ENCODE measurements at regions not wholly inside any gene's neighbourhood (a gene's known extent, or its start where the extent isn't known, plus 50 kb on each side); places are given as distances from the start of the nearest gene placed in this dataset.

DNA sequence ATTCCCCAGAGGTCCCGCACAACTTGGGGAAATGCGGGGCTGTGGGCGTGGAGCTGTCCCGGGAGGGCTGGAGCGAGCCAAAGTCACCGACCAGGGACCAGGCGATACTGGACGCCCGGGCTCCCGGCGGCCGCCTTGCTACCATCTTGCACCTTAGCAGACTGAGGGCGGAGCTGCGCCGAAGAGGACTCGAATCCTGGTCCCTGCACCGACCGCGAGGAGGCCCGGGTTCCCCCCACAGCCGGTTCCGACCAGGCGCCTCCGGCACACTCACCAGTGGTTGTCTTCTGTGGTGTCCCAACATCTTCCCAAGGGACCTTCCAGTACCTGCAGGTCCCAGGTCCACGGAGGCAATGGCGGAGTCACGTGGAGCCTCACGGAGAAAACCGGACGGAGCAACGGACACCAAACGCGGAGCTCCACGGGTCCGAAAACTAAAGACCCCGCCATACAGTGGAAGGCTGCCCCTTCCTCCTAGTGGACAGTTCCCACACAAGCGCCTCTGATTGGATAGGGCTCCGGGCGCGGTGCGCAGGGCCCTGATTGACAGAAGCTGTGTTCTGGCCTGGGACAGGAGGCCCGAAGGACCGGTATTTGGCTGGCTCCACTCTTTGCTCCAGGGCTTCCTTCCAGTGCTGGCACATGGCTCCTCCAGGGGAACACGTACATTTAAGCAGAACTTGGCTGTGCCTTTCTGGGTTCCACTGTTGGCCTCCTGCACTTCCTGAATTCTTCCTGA, 124.6 kb upstream of the ZNF479 start:
- no peak for DNase-seq

GRCh38 chr7:57274535-57275283, 142.5 kb upstream of the ZNF479 start:
- no peak for DNase-seq

GRCh38 chr7:57300747-57301146, 149.2 kb upstream of the ZNF716 start:
- DNase-seq, result no peak

- DNase-seq, result no peak
Measured at GRCh38 chr7:57305192-57305748, 144.7 kb upstream of the ZNF716 start.

DNA sequence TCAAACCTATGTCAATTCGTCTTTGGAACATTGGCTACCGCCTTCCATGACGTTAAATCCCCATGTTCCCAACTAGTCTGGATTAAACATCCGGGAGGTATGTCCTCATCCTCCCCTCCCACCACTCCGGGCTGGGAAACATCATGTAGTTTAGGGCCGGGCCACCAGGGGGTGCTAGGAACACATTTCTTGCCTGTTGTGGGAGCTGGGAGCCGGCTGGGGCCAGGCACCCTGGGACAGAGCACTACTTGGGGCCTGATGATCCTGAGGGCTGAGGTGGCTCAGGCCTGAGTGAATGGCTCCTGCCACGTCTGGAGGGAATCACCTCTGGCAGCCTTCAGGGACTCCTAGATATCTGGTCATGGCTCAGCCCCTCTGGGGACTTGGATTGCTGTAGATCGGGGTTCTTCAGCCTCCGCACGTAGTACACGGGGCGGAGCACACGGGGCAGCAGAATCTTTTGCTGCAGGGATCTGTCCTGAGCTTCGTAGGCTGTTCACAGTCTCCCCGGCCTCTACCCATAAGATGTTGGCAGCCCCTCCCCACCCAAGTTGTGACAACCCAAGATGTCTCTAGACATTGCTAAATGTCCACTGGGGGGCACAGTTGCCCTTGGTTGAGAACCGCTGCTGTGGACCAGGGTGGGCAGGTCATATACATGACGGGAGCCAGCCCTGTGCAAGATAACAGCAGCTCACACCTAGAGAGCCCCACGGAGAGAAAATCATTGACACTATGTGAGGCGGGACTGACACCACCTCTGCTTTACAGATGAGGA, 141.2 kb upstream of the ZNF716 start:
- peak; percentile 33 for DNase-seq

- DNase-seq, result no peak
Measured at GRCh38 chr7:57327081-57327480, 122.9 kb upstream of the ZNF716 start.

DNA sequence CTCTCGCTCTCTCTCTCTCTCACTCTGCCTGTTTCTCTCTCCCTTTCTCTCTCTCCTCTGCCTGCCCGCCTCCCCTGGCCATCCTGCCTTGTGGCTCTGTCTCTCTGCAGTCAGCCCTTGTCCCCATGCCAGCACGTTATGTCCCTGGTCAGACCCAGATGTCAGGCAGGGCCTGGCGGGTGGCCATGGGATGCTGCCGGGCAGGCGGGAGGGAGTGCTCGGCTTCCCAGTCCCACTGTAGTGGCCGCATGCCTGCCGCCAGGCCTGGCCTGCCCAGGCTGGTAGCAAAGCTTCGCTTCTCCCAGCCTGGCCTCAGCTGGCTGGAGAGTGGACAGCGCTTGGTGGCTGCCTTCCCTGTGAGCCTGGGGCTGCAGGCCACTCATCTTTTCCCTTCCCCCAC, 121.5 kb upstream of the ZNF716 start:
- DNase-seq, result no peak

DNA sequence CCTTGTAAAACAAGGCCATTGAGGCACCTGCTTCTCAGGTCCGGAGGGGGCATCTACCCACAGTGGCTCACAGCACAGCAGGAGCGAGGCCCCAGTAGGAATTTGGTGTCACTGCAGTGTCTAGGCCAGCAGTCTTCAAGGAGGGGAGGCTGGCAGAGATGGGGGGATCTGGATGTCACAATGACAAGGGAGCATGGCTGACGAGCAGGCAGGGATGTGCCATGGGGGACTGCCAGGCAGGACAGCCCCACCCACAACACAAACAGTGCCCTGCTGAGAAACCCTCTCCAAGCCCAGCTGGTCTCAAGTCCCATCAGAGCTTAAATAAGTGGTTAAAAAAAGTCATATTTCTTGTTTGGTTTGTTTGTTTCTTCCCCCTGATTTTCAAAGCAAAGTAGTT, 121.0 kb upstream of the ZNF716 start:
- DNase-seq, result no peak

DNA sequence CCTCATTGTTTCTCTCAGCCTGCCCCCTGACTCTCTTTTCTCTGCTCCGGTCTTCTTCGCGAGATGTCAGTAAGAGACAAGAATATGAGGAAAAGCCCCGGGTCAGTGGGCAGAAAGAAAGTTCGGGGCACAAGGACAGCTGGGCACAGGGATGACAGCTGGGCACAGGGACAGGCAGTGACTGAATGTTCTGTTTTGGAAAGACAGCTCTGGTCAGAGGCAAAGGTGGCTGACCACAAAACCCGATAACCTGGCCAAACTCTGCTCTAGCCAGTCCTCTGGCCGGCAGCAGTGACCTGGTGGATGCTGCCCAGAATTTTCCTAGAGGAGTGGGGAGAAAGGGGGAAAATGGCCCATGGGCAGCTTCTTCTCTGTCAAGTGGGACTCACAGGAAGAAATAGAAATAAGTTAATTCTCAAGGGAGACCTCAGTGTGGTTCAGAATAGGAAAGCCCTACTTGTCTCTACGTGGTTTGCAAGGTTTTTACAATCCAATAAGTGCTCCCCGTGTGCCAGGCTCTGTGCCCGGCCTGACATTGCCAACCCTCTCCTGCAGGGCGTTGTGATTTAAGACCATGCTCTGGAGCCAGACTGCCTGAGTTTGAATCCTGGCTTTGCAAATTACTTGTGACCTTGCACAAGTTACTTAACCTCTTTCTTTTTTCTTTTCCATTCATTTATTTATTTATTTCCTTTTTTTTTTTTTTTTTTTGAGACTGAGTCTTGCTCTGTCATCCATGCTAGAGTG, 110.6 kb upstream of the ZNF716 start:
- no peak for DNase-seq

GRCh38 chr7:57342954-57343353, 107.0 kb upstream of the ZNF716 start:
- DNase-seq, result no peak

DNA sequence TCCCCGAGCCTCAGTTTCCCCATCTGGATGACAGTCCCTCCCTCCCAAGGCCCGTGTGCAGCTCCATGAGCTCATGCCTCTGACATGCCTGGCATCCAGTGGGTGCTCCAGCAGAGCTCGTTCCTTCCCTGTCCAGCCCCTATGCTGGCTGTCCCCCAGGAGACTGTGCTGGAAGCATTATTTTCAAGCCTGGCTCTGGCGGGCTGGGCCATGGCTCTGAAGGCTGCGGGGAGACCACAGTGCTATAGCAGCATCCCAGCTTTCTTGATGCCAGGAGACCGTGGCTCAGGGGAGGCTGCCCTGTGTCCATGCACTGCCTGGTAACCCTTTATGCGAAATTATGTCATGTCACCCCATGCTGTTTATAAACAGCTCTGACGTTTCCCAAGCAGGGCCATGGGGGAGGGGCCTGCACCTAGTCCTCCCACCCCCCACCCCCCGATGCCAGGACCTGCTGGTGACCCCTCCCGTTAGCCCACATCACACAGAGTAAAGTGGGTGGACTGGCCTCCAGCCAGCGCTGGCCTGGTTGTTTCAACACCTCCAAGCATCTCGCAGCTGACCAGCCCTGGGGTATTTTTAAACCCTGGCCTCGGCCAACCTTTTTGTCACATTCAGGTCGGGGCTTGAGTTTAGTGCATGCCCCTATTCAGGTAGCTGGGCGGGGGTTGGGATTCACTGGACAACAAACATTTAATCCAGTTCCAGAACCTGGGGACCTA, 105.9 kb upstream of the ZNF716 start:
- DNase-seq, result no peak

DNA sequence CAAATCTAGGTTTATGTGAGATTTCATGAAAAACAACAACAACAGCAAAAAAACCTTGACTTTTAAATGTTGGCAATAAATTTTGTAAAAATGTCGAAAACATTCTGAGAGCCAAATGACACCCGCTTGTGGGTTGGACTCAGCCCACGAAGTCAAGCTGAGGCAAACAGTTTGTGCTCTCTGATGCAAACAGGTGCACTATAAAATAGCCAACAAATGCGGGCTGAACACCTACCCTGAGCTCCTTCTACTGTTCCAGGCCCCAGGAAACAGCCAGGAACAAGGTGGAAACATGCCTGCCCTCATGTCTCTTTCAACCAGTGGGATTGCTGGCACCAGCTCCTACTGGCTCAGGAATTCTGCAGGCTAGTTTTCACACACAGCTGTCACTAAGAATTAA, 105.0 kb upstream of the ZNF716 start:
- DNase-seq, result no peak

- no peak for DNase-seq
Measured at GRCh38 chr7:57348646-57349269, 101.2 kb upstream of the ZNF716 start.

GRCh38 chr7:57354195-57354594, 95.8 kb upstream of the ZNF716 start:
- no peak for DNase-seq

- no peak for DNase-seq
Measured at GRCh38 chr7:57354679-57355338, 95.2 kb upstream of the ZNF716 start.

- DNase-seq, result no peak
Measured at GRCh38 chr7:57361406-57361805, 88.6 kb upstream of the ZNF716 start.

GRCh38 chr7:57362868-57363267, 87.1 kb upstream of the ZNF716 start:
- DNase-seq, result no peak

GRCh38 chr7:57363321-57363720, 86.7 kb upstream of the ZNF716 start:
- no peak for DNase-seq

- no peak for DNase-seq
Measured at GRCh38 chr7:57364933-57365710, 84.9 kb upstream of the ZNF716 start.

GRCh38 chr7:57367171-57367570, 82.8 kb upstream of the ZNF716 start:
- no peak for DNase-seq
